ENCODE measurements at regions not wholly inside any gene's neighbourhood (a gene's known extent, or its start where the extent isn't known, plus 50 kb on each side); places are given as distances from the start of the nearest gene placed in this dataset.

- intact Hi-C loops (cut with micrococcal nuclease): no loop called here
- H2AFZ ChIP-seq (ENCODE audit: low read length): no peak overlapping the region
- no peaks in the 10 kb centered on the region for H3K9me2 ChIP-seq (replicated peaks; ENCODE audit: low read length)
- no peaks in the 10 kb centered on the region for H3F3A ChIP-seq (ENCODE audit: low read length, unreplicated experiment)
- no peak overlapping the region for H3K4me3 ChIP-seq (ENCODE audit: low read length)
- H3K9ac ChIP-seq (ENCODE audit: low read length): no peak overlapping the region
- no peaks in the 10 kb centered on the region for H4K20me1 ChIP-seq (ENCODE audit: low read length)
- H3K4me1 ChIP-seq (ENCODE audit: insufficient read depth, low read length): no peaks in the 10 kb centered on the region
- no TSS peak for BruUV-seq (replicated peaks)
- H3K79me2 ChIP-seq (ENCODE audit: low read length): no peaks in the 10 kb centered on the region
- no peaks in the 10 kb centered on the region for H3K36me3 ChIP-seq (ENCODE audit: low read depth, low read length)
- no peaks in the 10 kb centered on the region for H3K9me3 ChIP-seq (ENCODE audit: low read length)
- POLR2A ChIA-PET (ENCODE audit: unreplicated experiment): no interaction called here
- ATAC-seq (no peak), DNase-seq (no peak)
- no peak overlapping the region for H3K4me2 ChIP-seq (ENCODE audit: low read length)
- no peak for TF ChIP-seq CTCF (conservative IDR thresholded peaks at IDR 0.05; ENCODE audit: low read depth, low read length)
- no peak for TF ChIP-seq EZH2 (IDR thresholded peaks at IDR 0.05; ENCODE audit: low read length, unreplicated experiment)
- no peak for TF ChIP-seq EZH2phosphoT487 (IDR thresholded peaks at IDR 0.05; ENCODE audit: borderline replicate concordance, low read length)
- peaks cover 6% of the 10 kb centered on the region; the same call in 1 of the 2 replicates for H3K27me3 ChIP-seq (ENCODE audit: low read length)
- CTCF ChIA-PET: interaction anchor here (0.5 kb wide), 1 partner anchor 1082 kb away, joined by 3 read pairs; no protein-coding TSS in a partner anchor
- H3K27ac ChIP-seq (ENCODE audit: low read length): no peak overlapping the region
These were observed 933.1 kb downstream of the DIAPH3 start for GRCh38 chr13:59230484-59231264.

GRCh38 chr13:59236309-59236919 is 927.3 kb downstream of the DIAPH3 start:
- no TSS peak for BruUV-seq (replicated peaks)
- DNase-seq (no peak), ATAC-seq (no peak)
- POLR2A ChIA-PET (ENCODE audit: unreplicated experiment): no interaction called here
- no peak overlapping the region for H3K9ac ChIP-seq (ENCODE audit: low read length)
- CTCF ChIA-PET: no interaction called here
- H3K9me3 ChIP-seq (ENCODE audit: low read length): no peaks in the 10 kb centered on the region
- intact Hi-C loops (cut with micrococcal nuclease): no loop called here
- H3K4me1 ChIP-seq (ENCODE audit: insufficient read depth, low read length): no peaks in the 10 kb centered on the region
- no peaks in the 10 kb centered on the region for H3K79me2 ChIP-seq (ENCODE audit: low read length)
- no peaks in the 10 kb centered on the region for H3K36me3 ChIP-seq (ENCODE audit: low read depth, low read length)
- no peaks in the 10 kb centered on the region for H3F3A ChIP-seq (ENCODE audit: low read length, unreplicated experiment)
- peaks cover 10% of the 10 kb centered on the region; the same call in 1 of the 2 replicates for H3K27me3 ChIP-seq (ENCODE audit: low read length)
- no peak overlapping the region for H3K27ac ChIP-seq (ENCODE audit: low read length)
- H4K20me1 ChIP-seq (ENCODE audit: low read length): no peaks in the 10 kb centered on the region
- H3K4me2 ChIP-seq (ENCODE audit: low read length): no peak overlapping the region
- no peak overlapping the region for H3K4me3 ChIP-seq (ENCODE audit: low read length)
- no peaks in the 10 kb centered on the region for H3K9me2 ChIP-seq (replicated peaks; ENCODE audit: low read length)
- H2AFZ ChIP-seq (ENCODE audit: low read length): no peak overlapping the region
- no peak for TF ChIP-seq EZH2phosphoT487 (IDR thresholded peaks at IDR 0.05; ENCODE audit: borderline replicate concordance, low read length)
- TF ChIP-seq CTCF (conservative IDR thresholded peaks at IDR 0.05; ENCODE audit: low read depth, low read length): no peak
- TF ChIP-seq EZH2 (IDR thresholded peaks at IDR 0.05; ENCODE audit: low read length, unreplicated experiment): no peak

- H3K79me2 ChIP-seq (ENCODE audit: low read length): no peaks in the 10 kb centered on the region
- no TSS peak for BruUV-seq (replicated peaks)
- no peaks in the 10 kb centered on the region for H3F3A ChIP-seq (ENCODE audit: low read length, unreplicated experiment)
- H3K4me2 ChIP-seq (ENCODE audit: low read length): no peak overlapping the region
- H3K9ac ChIP-seq (ENCODE audit: low read length): no peak overlapping the region
- no peaks in the 10 kb centered on the region for H3K9me3 ChIP-seq (ENCODE audit: low read length)
- CTCF ChIA-PET: no interaction called here
- H3K4me1 ChIP-seq (ENCODE audit: insufficient read depth, low read length): no peaks in the 10 kb centered on the region
- H4K20me1 ChIP-seq (ENCODE audit: low read length): no peaks in the 10 kb centered on the region
- intact Hi-C loops (cut with micrococcal nuclease): no loop called here
- POLR2A ChIA-PET (ENCODE audit: unreplicated experiment): no interaction called here
- no peaks in the 10 kb centered on the region for H3K9me2 ChIP-seq (replicated peaks; ENCODE audit: low read length)
- H3K36me3 ChIP-seq (ENCODE audit: low read depth, low read length): no peaks in the 10 kb centered on the region
- no peak for DNase-seq
- H3K27me3 ChIP-seq (ENCODE audit: low read length): peaks cover 10% of the 10 kb centered on the region
- no peak for TF ChIP-seq EZH2phosphoT487 (IDR thresholded peaks at IDR 0.05; ENCODE audit: borderline replicate concordance, low read length)
- no peak for TF ChIP-seq CTCF (conservative IDR thresholded peaks at IDR 0.05; ENCODE audit: low read depth, low read length)
- no peak for TF ChIP-seq EZH2 (IDR thresholded peaks at IDR 0.05; ENCODE audit: low read length, unreplicated experiment)
- ATAC-seq: no peak
- H2AFZ ChIP-seq (ENCODE audit: low read length): no peak overlapping the region
- H3K4me3 ChIP-seq (ENCODE audit: low read length): no peak overlapping the region
- no peak overlapping the region for H3K27ac ChIP-seq (ENCODE audit: low read length)
These were observed 926.8 kb downstream of the DIAPH3 start for GRCh38 chr13:59236944-59237343.
